ENCODE measurements at regions not wholly inside any gene's neighbourhood (a gene's known extent, or its start where the extent isn't known, plus 50 kb on each side); places are given as distances from the start of the nearest gene placed in this dataset.

- no peak for TF ChIP-seq POLR2A (IDR thresholded peaks at IDR 0.05)
- TF ChIP-seq, protein P1, sequence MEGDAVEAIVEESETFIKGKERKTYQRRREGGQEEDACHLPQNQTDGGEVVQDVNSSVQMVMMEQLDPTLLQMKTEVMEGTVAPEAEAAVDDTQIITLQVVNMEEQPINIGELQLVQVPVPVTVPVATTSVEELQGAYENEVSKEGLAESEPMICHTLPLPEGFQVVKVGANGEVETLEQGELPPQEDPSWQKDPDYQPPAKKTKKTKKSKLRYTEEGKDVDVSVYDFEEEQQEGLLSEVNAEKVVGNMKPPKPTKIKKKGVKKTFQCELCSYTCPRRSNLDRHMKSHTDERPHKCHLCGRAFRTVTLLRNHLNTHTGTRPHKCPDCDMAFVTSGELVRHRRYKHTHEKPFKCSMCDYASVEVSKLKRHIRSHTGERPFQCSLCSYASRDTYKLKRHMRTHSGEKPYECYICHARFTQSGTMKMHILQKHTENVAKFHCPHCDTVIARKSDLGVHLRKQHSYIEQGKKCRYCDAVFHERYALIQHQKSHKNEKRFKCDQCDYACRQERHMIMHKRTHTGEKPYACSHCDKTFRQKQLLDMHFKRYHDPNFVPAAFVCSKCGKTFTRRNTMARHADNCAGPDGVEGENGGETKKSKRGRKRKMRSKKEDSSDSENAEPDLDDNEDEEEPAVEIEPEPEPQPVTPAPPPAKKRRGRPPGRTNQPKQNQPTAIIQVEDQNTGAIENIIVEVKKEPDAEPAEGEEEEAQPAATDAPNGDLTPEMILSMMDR (IDR thresholded peaks at IDR 0.05), result no peak
Observed at GRCh38 chr10:28479425-28479865, 53.5 kb upstream of the WAC start.
